NCI-H1105 (cell line): ENCODE measurements at regions not wholly inside any gene's neighbourhood (a gene's known extent, or its start where the extent isn't known, plus 50 kb on each side); places are given as distances from the start of the nearest gene placed in this dataset.
"Not testable (repeated sequence)": the region's sequence is repeated elsewhere in the genome, so short reads cannot be mapped to it uniquely, and the experiment has no call there.

Experiments
- DNase-seq: peaks from one replicate; lab custom pipeline; 2025; lab: John Stamatoyannopoulos, UW

- no peak for DNase-seq
Observed at GRCh38 chr9:135384226-135384625, 95.4 kb upstream of the PPP1R26 start.

- DNase-seq = not testable (repeated sequence)
Observed at GRCh38 chr9:135384815-135385405, 94.7 kb upstream of the PPP1R26 start.

DNA sequence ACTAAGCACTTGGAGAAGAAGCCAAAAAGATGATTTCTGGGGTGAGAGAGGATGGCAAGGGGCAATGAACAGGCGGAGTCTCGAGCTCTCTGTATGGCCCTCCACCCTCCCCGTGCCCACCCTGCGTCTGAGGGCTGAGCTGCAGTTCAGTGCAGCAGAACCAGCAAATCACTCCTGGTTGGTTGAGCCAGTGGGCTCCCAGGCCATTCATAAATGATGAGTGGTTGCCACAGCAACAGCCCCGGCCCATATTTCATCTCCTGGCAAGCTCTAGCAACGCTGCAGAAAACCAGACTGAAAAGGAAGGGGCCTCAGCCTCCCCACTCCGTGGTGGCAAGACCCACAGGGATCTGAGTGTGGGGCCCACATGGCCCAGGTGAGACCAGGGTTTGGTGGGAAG, 93.8 kb upstream of the PPP1R26 start:
- no peak for DNase-seq

GRCh38 chr9:135387976-135388375, 91.6 kb upstream of the PPP1R26 start:
- DNase-seq = no peak

GRCh38 chr9:135388530-135388929, 91.1 kb upstream of the PPP1R26 start:
- DNase-seq = no peak

DNA sequence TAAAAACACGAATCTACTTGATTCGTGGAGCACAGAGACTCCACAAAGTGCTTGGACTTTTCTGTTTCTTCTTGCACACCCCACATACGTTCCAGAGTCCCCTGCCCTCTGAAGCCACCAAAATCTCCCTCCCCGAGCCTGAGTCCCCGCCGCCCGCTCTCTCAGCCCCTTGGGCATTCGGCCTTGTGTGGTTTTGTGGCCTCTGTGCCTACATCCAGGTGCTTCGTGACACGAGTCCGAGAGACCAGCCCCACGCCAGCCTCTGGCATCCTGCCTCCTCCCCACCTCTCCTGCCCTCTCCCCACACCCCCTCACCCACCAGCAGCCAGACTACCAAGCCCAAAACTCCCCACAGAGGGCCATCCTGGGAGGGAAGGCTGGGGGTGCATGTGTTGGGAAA, 87.8 kb upstream of the PPP1R26 start:
- no peak for DNase-seq

DNA sequence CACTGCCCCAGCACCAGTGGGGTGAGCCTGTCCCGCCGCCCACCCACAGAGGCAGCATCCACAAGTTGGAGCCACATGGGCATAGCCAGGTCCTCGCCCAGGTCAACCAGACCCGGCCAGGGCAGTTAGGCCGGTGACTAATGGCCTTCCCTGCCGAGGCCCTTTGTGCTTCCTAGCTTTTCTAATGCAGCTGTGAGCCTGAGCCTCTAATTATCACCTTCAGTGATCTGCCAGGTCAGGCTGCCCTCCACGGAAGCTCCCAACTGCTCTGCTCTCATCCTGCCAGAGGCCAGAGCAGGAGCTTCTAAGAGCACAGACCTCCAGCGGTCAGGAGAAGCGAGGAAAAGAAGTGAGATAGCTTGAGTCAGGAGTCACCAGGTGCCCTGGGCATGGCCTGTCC, 87.1 kb upstream of the PPP1R26 start:
- DNase-seq = no peak

DNA sequence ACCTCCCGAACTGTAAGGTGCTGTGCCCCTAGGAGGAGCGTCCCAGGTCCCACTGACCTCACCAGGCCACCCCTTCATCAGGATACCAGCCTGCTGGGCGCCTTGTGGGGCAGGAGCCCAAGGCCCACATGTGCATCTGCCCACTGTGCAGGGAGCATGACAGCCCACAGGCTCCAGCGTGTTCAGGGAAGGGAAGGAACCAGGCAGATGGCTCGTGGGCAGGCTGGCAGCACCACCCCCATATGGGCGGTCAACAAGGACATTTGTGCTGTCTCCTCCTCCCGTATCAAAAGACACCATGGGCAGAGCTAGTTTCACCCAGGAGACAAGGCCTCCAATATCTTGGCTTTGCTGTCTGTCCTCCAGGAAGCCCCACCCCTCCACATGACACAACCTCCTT, 85.5 kb upstream of the PPP1R26 start:
- no peak for DNase-seq

DNA sequence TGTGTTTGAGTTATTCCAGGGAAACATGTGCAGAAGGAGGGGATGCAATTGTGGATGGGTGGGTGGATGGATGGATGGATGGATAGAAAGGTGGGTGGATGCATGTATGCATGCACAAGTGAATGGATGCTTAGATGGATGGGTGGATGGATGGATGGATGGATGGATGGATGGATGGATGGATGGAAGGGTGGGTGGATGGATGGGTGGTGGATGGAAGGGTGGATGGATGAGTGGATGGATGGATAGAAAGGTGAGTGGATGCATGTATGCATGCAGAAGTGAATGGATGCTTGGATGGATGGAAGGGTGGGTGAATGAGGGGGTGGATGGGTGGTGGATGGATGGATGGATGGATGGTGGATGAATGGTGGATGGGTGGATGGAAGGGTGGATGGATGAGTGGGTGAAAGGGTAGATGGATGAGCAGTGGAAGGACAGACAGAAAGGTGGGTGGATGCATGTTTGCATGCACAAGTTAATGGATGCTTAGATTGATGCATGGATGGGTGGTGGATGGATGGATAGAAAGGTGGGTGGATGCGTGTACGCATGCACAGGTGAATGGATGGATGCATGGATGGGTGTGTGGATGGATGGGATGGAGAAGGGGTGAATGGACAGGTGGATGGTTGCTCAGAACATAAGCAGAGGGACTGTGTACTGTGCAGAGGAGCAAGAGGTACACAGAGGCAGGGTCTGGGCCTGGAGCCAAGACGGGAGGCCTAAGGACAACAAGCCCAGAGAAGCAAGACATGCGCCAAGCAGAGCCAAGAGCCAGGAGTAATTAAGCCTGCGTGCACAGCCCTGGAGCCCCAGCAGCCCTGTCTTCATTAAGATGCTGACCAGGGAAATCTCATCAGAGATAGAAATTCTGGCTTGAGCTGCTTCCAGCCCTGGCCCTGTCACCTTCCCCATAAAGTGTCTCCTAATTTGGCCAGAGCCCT, 84.6 kb upstream of the PPP1R26 start:
- DNase-seq = no peak

DNA sequence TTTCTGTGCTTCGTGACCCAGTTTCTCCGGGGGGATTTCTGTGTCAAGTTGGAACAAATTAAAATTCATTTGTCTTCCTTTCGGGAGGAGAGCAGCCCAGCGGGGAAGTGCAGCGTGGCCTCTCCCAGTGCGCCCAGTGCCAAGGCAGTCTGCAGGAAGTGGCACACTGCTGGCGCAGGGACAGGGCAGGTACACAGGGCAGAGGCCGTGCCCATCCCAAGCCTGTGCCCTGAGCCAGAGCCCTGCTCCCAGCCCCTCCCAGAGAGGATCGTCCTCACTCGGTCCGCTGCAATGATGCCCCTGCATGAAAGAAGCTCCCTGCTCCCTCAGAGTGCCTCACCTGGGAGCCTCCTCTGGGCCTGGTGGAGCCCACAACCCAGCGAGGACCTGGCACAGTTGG, 82.4 kb upstream of the PPP1R26 start:
- no peak for DNase-seq

DNA sequence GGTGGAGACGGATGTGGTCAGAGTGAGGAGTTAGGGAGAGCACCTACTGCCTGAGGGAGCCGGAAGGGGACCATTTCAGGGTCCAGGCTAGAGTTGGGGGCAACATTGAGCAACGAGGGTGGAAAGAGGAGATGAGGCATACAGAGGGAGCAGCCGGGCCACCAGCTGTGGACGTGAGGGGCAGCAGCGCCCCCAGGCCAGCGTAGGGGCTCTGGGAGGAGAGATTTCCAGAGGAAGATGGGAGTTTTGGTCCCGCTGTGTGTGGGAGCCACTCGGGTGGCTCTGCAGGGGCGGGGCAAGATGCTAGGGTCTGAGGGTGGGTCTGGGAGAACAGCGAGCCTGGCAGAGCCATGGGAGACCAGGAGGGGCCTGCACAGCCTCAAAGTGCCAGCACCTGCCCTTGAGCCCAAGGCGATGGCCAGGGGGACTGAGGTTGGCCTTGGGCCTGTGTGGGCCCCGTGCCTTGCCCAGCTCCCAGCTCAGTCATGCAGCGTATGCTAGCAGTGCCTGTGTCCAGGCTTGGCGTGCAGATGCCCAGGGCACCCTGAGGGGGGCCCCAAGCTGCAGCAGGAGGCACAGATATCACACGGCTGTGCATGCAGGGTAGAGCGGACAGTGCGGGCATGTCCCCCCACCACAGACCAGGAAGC, 80.5 kb upstream of the PPP1R26 start:
- DNase-seq = no peak

- DNase-seq = no peak
Observed at GRCh38 chr9:135400496-135400895, 79.1 kb upstream of the PPP1R26 start.

DNA sequence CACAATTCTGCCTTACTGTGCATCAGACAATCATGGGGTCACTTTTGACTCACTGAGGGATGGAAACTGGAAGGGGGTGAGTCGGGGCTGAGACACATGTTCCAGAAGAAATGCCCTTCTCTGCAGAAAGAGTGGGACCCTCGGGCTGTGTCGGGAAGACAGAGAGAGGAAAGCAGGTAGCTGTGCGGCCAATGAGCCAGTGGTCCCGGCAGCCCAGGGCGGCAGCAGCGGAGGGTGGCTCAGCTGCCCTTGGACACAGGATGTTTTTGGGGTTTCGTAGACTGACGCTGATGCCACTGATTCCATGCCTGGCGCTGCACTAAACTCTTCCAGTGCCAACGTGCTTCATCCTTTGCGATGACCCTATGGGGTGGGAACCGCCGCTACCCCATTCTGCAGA, 78.4 kb upstream of the PPP1R26 start:
- no peak for DNase-seq

GRCh38 chr9:135402048-135402738, 77.4 kb upstream of the PPP1R26 start:
- no peak for DNase-seq

DNA sequence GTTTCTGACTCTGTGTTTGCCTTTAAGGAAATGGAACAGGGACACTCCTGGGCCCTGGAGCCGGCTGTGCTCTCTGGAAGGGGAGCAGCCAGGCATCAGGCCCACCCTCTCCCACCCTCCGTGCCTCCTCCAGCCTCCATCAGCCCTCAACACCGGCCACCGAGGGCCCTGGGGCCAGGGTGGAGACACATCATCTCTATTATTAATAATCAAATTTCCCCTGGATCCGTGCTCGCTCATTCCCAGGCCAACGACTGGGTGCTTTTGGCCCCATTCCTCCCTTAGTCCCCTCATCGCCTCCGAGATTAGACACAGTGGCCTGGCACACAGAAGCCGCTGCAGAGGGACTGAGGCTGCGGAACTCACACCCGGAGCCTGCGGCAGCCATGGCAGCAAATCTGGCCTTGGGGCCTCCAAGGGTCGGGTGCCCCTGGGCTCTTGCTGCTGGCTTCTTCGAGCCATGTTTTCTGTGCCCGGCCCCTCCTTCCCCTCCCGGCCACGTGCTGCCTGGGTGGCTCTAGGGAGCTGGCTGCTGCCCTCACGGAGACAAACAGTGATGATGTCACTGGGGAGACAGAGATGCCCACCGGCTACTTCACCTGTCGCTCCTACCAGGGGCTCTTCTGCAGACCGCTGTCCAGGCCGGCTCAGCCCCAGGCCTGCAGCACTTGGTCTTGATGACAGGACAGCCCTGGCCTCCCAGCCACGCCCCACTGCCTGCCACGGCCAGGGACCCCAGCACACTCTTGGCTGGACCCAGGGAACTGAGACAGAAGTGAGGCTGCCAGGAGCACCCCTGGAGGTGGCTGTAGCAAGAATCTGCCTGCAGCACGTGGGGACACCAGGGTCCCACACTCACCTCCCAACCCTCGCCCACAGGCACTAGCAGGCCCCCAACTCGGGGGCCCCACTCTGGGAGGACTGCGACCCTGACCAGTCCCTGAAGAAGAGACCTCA, 76.6 kb upstream of the PPP1R26 start:
- no peak for DNase-seq

GRCh38 chr9:135403733-135404450, 75.7 kb upstream of the PPP1R26 start:
- DNase-seq = no peak

DNA sequence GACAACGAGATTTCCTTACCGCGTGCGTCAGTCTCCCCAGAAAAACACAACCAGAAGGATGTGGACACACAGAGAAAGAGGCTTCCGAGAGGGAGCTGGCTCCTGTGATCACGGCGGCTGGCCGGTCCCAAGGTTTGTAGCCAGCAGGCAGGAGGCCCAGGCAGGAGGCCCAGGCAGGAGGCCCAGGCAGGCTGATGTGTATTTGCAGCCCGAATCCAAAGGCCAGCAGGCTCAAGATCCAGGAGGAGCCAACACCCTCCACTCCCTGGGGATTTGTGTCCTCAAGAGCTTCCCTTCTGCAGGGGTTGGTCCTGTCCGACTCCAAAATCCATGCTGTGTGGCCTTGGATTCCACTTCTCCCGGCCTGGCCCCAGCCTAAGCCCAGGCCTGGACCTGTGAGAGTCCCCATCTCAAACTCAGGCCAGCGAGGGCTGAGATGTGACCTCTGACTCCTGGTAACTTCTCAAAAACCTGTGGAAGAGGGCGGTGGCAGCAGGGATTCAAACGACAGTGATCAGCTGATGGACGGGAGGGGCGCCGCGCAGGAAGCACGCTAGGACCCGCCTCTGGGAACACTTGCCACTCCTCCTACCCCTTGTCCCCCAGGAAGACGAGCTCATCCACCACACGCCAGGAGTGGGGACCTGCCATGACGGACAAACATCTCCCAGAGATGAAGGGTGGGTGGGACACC, 75.0 kb upstream of the PPP1R26 start:
- no peak for DNase-seq

GRCh38 chr9:135405145-135405464, 74.5 kb upstream of the PPP1R26 start:
- DNase-seq = not testable (repeated sequence)

- no peak for DNase-seq
Observed at GRCh38 chr9:135408476-135409254, 70.9 kb upstream of the PPP1R26 start.
